Ishikawa (cell line): ENCODE measurements at regions not wholly inside any gene's neighbourhood (a gene's known extent, or its start where the extent isn't known, plus 50 kb on each side); places are given as distances from the start of the nearest gene placed in this dataset.

ENCODE experiments used
- CEBPB ChIP-seq: IDR thresholded peaks from 2 replicates; pipeline ENCODE4 v1.6.1; 2012
- CREB1 ChIP-seq: IDR thresholded peaks from 2 replicates; pipeline ENCODE4 v1.6.1; 2012; ENCODE audit warnings: low read depth
- EGR1 ChIP-seq: IDR thresholded peaks from 2 replicates; pipeline ENCODE4 v1.6.1; 2012
- EP300 ChIP-seq: IDR thresholded peaks from 2 replicates; pipeline ENCODE4 v1.6.1; 2012; ENCODE audit warnings: borderline replicate concordance
- FOXM1 ChIP-seq: IDR thresholded peaks from 2 replicates; pipeline ENCODE4 v1.6.1; 2012; ENCODE audit warnings: low read depth, borderline replicate concordance
- MAX ChIP-seq: IDR thresholded peaks from 2 replicates; pipeline ENCODE4 v1.6.1; 2012
- NFIC ChIP-seq: IDR thresholded peaks from 2 replicates; pipeline ENCODE4 v1.6.1; 2012
- RAD21 ChIP-seq: IDR thresholded peaks from 2 replicates; pipeline ENCODE4 v1.6.1; 2012; ENCODE audit warnings: low read depth
- TAF1 ChIP-seq: IDR thresholded peaks from 2 replicates; pipeline ENCODE4 v1.6.1; 2012; ENCODE audit warnings: low read depth, mild to moderate bottlenecking
- TCF12 ChIP-seq: IDR thresholded peaks from 2 replicates; pipeline ENCODE4 v1.6.1; 2012; ENCODE audit warnings: low read depth
- TEAD4 ChIP-seq: IDR thresholded peaks from 2 replicates; pipeline ENCODE4 v1.6.1; 2012
- USF1 ChIP-seq: IDR thresholded peaks from 2 replicates; pipeline ENCODE4 v1.6.1; 2012
- YY1 ChIP-seq: IDR thresholded peaks from 2 replicates; pipeline ENCODE4 v1.6.1; 2012; ENCODE audit warnings: low read depth
- ZBTB7A ChIP-seq: IDR thresholded peaks from 2 replicates; pipeline ENCODE4 v1.6.1; 2012; ENCODE audit warnings: low read depth
- TF ChIP-seq, protein P1 (sequence below): IDR thresholded peaks from 2 replicates; pipeline ENCODE4 v1.6.1; 2012; ENCODE audit warnings: low read depth, mild to moderate bottlenecking

DNA sequence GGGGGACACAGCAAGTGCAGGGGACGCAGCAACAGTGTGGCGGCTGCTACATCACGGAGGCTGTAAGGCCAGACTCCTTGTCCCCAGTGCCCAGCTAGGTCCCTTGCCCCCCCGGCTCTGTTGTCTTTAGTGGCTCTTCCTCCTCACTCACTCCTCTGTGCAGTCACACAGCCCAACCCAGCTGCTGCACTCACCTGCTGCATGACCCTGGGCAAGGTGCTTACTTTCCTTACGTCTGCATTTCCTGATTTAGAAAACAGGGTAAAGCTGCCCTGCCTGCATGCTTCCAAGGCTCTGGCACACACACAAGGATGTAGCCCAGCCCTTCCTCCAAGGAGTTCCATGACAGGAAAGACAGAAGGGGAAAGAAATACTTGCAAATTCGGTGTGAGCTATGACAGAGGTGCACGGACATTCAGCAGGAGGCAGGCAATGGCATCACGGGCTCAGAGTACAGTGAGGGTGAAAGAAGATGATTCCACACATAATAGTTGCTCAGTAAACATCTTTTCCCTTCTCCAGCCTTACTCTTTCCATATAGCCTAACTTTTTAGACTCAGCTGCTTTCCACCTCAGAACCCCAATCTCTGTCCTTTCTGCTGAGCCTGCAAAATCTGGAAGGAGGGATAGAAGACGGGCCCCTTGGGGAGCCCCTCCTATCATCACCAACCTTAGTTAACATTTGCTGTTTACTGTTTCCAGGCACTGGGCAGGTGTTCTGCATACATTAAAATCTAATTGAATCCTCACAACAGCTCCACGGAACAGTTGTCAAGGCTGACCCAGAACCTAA is 150.9 kb downstream of the MRM1 start:
- no peak for TF ChIP-seq EP300

- no peak for TF ChIP-seq FOXM1
- no peak for TF ChIP-seq ZBTB7A
- TF ChIP-seq EGR1 = no peak
- no peak for TF ChIP-seq YY1
- TF ChIP-seq RAD21 = peak; percentile 87
- no peak for TF ChIP-seq TEAD4
- no peak for TF ChIP-seq CREB1
- TF ChIP-seq TCF12 = no peak
- TF ChIP-seq NFIC = no peak
- TF ChIP-seq MAX = 0 out of 2 replicates have a peak, but pooled peaks have one; percentile 43
- 0 out of 2 replicates have a peak, but pooled peaks have one; percentile 6 for TF ChIP-seq USF1
- TF ChIP-seq CEBPB = no peak
- no peak for TF ChIP-seq TAF1
- TF ChIP-seq EP300 = no peak
- TF ChIP-seq, protein P1, sequence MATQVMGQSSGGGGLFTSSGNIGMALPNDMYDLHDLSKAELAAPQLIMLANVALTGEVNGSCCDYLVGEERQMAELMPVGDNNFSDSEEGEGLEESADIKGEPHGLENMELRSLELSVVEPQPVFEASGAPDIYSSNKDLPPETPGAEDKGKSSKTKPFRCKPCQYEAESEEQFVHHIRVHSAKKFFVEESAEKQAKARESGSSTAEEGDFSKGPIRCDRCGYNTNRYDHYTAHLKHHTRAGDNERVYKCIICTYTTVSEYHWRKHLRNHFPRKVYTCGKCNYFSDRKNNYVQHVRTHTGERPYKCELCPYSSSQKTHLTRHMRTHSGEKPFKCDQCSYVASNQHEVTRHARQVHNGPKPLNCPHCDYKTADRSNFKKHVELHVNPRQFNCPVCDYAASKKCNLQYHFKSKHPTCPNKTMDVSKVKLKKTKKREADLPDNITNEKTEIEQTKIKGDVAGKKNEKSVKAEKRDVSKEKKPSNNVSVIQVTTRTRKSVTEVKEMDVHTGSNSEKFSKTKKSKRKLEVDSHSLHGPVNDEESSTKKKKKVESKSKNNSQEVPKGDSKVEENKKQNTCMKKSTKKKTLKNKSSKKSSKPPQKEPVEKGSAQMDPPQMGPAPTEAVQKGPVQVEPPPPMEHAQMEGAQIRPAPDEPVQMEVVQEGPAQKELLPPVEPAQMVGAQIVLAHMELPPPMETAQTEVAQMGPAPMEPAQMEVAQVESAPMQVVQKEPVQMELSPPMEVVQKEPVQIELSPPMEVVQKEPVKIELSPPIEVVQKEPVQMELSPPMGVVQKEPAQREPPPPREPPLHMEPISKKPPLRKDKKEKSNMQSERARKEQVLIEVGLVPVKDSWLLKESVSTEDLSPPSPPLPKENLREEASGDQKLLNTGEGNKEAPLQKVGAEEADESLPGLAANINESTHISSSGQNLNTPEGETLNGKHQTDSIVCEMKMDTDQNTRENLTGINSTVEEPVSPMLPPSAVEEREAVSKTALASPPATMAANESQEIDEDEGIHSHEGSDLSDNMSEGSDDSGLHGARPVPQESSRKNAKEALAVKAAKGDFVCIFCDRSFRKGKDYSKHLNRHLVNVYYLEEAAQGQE = no peak
These were observed 154.2 kb downstream of the MRM1 start for GRCh38 chr17:36755586-36755985.

- TF ChIP-seq USF1 = no peak
These were observed 155.3 kb downstream of the MRM1 start for GRCh38 chr17:36756695-36757094.

DNA sequence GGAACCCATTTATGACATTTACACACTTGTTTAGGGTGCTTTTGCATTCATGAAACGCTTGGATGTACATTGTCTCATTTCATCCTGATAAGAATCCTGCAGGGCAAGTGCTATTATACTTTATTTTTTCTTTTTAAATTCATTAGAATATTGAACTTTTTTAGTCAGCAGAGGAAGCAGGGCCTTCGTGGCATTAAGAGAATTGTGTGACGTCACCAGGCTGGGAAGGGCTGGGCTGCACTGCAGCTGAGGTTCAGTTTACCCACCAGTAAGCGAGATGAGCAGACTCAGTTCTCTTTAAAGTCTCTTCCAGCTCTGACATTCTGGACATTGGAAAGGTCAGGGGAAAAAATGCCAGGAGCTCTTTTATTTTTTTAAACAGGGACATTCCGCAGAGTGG is 159.0 kb downstream of the MRM1 start:
- TF ChIP-seq USF1 = no peak
- TF ChIP-seq TCF12 = no peak
- TF ChIP-seq EGR1 = no peak
- no peak for TF ChIP-seq ZBTB7A
- TF ChIP-seq, protein P1 = no peak
- TF ChIP-seq FOXM1 = no peak
- TF ChIP-seq YY1 = no peak
- no peak for TF ChIP-seq CREB1
- TF ChIP-seq NFIC = no peak
- TF ChIP-seq TAF1 = no peak
- TF ChIP-seq CEBPB = no peak
- no peak for TF ChIP-seq TEAD4

DNA sequence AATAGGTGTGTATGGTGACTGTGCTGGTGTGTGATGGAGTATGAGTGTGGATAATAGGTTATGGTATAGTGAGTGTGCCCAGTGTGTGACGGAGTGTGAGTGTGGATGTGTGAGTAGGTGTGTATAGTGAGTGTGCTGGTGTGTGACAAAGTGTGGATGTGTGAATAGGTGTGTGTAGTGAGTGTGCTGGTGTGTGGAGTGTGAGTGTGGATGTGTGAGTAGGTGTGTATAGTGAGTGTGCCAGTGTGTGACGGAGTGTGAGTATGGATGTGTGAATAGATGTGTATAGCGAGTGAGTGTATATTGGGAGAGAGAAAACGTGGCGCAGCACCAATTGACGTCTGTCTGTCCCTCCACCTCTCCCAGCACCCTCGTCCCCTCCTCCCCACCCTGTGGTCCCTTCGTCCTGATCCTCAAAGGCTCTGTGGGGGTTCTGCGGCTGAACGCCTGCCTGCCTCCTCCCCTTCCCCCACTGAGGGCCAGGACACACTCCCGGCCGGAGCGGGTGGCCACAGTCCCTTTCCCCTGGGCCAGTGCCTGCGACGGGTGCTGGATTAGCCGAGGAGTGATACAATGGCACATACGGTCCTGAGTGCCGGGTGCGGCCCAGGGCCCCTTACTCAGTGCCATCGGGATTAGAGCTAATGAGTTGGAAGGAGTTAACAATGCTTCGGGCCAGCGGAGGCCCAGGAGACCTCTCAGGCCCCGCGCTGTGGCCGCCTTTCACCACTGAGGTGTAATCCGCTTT is 160.0 kb downstream of the MRM1 start:
- TF ChIP-seq FOXM1 (no peak), ZBTB7A (no peak), EP300 (no peak), TAF1 (no peak), YY1 (no peak), CEBPB (no peak), EGR1 (no peak), MAX (no peak)
- TF ChIP-seq, protein P1 = no peak
